Endothelial cell of umbilical vein (primary cell): ENCODE measurements at regions not wholly inside any gene's neighbourhood (a gene's known extent, or its start where the extent isn't known, plus 50 kb on each side); places are given as distances from the start of the nearest gene placed in this dataset.

ENCODE experiments used
- BruUV-seq: library from RNA; stranded (reverse); fragments of 400-500 nt; replicated peaks from 2 replicates; lab custom pipeline; 2021; lab: Mats Ljungman, UMichigan
- CTCF ChIA-PET: fragments of 300-600, 350-600 bp; sonication (Branson Sonifier 250); formaldehyde crosslinking; loops from one replicate; lab custom pipeline; 2021; ENCODE audit warnings: antibody characterized with exemption, inconsistent platforms; lab: Charles Lee
- POLR2A ChIA-PET: fragments of 300-600, 350-600 bp; sonication (Branson Sonifier 250); formaldehyde crosslinking; loops from one replicate; lab custom pipeline; 2021; ENCODE audit warnings: antibody characterized with exemption, inconsistent platforms; lab: Charles Lee
- DNase-seq: peaks from one replicate; pipeline ENCODE4 v3.0.0-alpha.2; 2011; ENCODE audit warnings: low read depth, low spot score
- FAIRE-seq: peaks from 2 replicates; lab custom pipeline; 2011; peaks lifted over from hg19 to GRCh38; lab: Jason Lieb, UNC
- H2AFZ ChIP-seq: 2 replicates; pipeline ENCODE4 v1.6.0; 2012; ENCODE audit warnings: low read depth, low read length, control low read depth, inconsistent platforms
- H3K27ac ChIP-seq: 2 replicates; pipeline ENCODE4 v1.5.1; 2011; ENCODE audit warnings: low read depth, mild to moderate bottlenecking, control low read depth, low read length, moderate library complexity; ENCODE audit not compliant: insufficient read depth
- H3K27me3 ChIP-seq, 2 experiments: 2 replicates each; pipeline versions ENCODE4 v1.6.0 to v1.6.1; 2011; ENCODE audit warnings: low read length in 2 of 2, mixed read lengths in 1 of 2; ENCODE audit not compliant: control insufficient read depth in 2 of 2, insufficient read depth in 2 of 2
- H3K36me3 ChIP-seq, 2 experiments: 2 replicates in 1 of 2; 3 replicates in 1 of 2; pipeline ENCODE4 v1.5.1; 2011; ENCODE audit warnings: low read length in 2 of 2, mild to moderate bottlenecking in 1 of 2, moderate library complexity in 1 of 2; ENCODE audit not compliant: control insufficient read depth in 2 of 2, insufficient read depth in 2 of 2; ENCODE audit errors: extremely low read depth in 1 of 2
- H3K4me1 ChIP-seq: 3 replicates; pipeline ENCODE4 v1.5.1; 2011; ENCODE audit warnings: mild to moderate bottlenecking, low read length; ENCODE audit not compliant: control insufficient read depth, insufficient read depth; ENCODE audit errors: extremely low read depth
- H3K4me2 ChIP-seq: 2 replicates; pipeline ENCODE4 v1.6.1; 2011; ENCODE audit warnings: low read length, control low read depth, mixed read lengths; ENCODE audit not compliant: insufficient read depth
- H3K4me3 ChIP-seq, 3 experiments: fragments of 200-600 bp in 1 of 3; sonication (generic), shearing (Covaris generic) in 1 of 3; replicated peaks in 1 of 3; 2 replicates each; pipeline ENCODE4 v1.5.1; 2011 to 2016; ENCODE audit warnings: control low read depth in 3 of 3, low read length in 3 of 3, mild to moderate bottlenecking in 2 of 3, inconsistent platforms in 1 of 3, low read depth in 1 of 3, moderate library complexity in 1 of 3; ENCODE audit not compliant: insufficient read depth in 1 of 3
- H3K79me2 ChIP-seq: 2 replicates; pipeline ENCODE4 v1.6.0; 2012; ENCODE audit warnings: low read length, inconsistent platforms; ENCODE audit not compliant: control insufficient read depth, insufficient read depth
- H3K9ac ChIP-seq: replicated peaks from 2 replicates; pipeline ENCODE3; 2011; ENCODE audit warnings: low read length, control low read depth; ENCODE audit not compliant: insufficient read depth; ENCODE audit errors: extremely low read depth
- H3K9me1 ChIP-seq: replicated peaks from 3 replicates; pipeline ENCODE4 v1.6.0; 2011; ENCODE audit warnings: mild to moderate bottlenecking, low read length; ENCODE audit not compliant: control insufficient read depth, insufficient read depth; ENCODE audit errors: extremely low read depth
- H3K9me3 ChIP-seq: replicated peaks from 2 replicates; pipeline ENCODE4 v1.5.1; 2012; ENCODE audit warnings: low read length, inconsistent platforms; ENCODE audit not compliant: control insufficient read depth, insufficient read depth
- H4K20me1 ChIP-seq: replicated peaks from 2 replicates; pipeline ENCODE3; 2011; ENCODE audit warnings: mild to moderate bottlenecking, low read length; ENCODE audit not compliant: control insufficient read depth, insufficient read depth; ENCODE audit errors: extremely low read depth
- CTCF ChIP-seq, 2 donors: IDR thresholded peaks; 1 replicate in 1 of 2; 2 replicates in 1 of 2; pipeline ENCODE4 v1.5.1; 2011; ENCODE audit warnings: low read length in 2 of 2, mild to moderate bottlenecking in 2 of 2, moderate library complexity in 2 of 2, control low read depth in 1 of 2, inconsistent platforms in 1 of 2, low read depth in 1 of 2; ENCODE audit not compliant: insufficient read depth in 1 of 2; ENCODE audit errors: extremely low read depth in 1 of 2
- EZH2 ChIP-seq: IDR thresholded peaks from 2 replicates; pipeline ENCODE4 v1.6.1; 2012; ENCODE audit warnings: borderline replicate concordance, low read depth, mild to moderate bottlenecking, moderate library complexity, low read length, inconsistent platforms; ENCODE audit not compliant: severe bottlenecking
- FOS ChIP-seq: IDR thresholded peaks from 2 replicates; pipeline ENCODE4 v1.6.1; 2011; ENCODE audit warnings: mild to moderate bottlenecking, low read length, moderate library complexity, borderline replicate concordance; ENCODE audit not compliant: insufficient read depth
- GATA2 ChIP-seq: IDR thresholded peaks from 2 replicates; pipeline ENCODE4 v1.7.0; 2011; ENCODE audit warnings: low read depth, mild to moderate bottlenecking, moderate library complexity, mixed read lengths, low read length; ENCODE audit not compliant: insufficient read length, insufficient read depth
- JUN ChIP-seq: IDR thresholded peaks from 2 replicates; pipeline ENCODE4 v1.6.1; 2011; ENCODE audit warnings: borderline replicate concordance, low read depth; ENCODE audit not compliant: insufficient read length, insufficient read depth
- MAX ChIP-seq: IDR thresholded peaks from 2 replicates; pipeline ENCODE4 v1.6.1; 2011; ENCODE audit not compliant: insufficient read depth, insufficient read length
- MYC ChIP-seq: IDR thresholded peaks from one replicate; pipeline ENCODE4 v1.6.1; 2011; ENCODE audit warnings: mild to moderate bottlenecking, low read depth, low read length
- POLR2A ChIP-seq: IDR thresholded peaks from 2 replicates; pipeline ENCODE4 v1.6.1; 2012; ENCODE audit warnings: low read depth, mild to moderate bottlenecking, control low read depth, low read length
- POLR2AphosphoS5 ChIP-seq: IDR thresholded peaks from 2 replicates; pipeline ENCODE4 v1.6.1; 2012; ENCODE audit warnings: low read depth, mild to moderate bottlenecking, control low read depth, low read length, moderate library complexity; ENCODE audit not compliant: insufficient read depth
- dilution Hi-C: fragments of 300-500 bp; cut with MboI; formaldehyde crosslinking; loops from one replicate; pipeline ENCODE4 v1.15.0; 2019; ENCODE audit warnings: low sequenced_read_pairs; ENCODE audit not compliant: extremely low pct_ligation_motif_present
- intact Hi-C: fragments of 100-400 bp; cut with micrococcal nuclease; formaldehyde crosslinking; loops from one replicate; pipeline ENCODE4 v1.10.0; 2022

GRCh38 chr13:105121221-105121620 is 1414.2 kb downstream of the EFNB2 start:
- no peak overlapping the region for H3K27ac ChIP-seq
- no peaks in the 10 kb centered on the region for H4K20me1 ChIP-seq
- H3K4me2 ChIP-seq: no peak overlapping the region
- H3K9ac ChIP-seq: no peak overlapping the region
- FAIRE-seq (no peak), DNase-seq (peak; percentile 72)
- no TSS peak for BruUV-seq
- CTCF ChIA-PET: no interaction called here
- H3K36me3 ChIP-seq: no peaks in the 10 kb centered on the region
- H3K79me2 ChIP-seq: no peaks in the 10 kb centered on the region
- POLR2A ChIA-PET: no interaction called here
- intact Hi-C loops (no loop called here), dilution Hi-C loops (no loop called here)
- no peaks in the 10 kb centered on the region for H3K27me3 ChIP-seq
- no peaks in the 10 kb centered on the region for H3K9me3 ChIP-seq
- peaks cover 30% of the 10 kb centered on the region for H3K4me1 ChIP-seq
- H3K4me3 ChIP-seq: no peak overlapping the region
- H2AFZ ChIP-seq: peak overlapping the region; percentile 42
- TF ChIP-seq POLR2AphosphoS5: no peak
- TF ChIP-seq MAX: no peak
- no peak for TF ChIP-seq JUN
- no peak for TF ChIP-seq GATA2
- TF ChIP-seq EZH2: no peak
- no peak for TF ChIP-seq CTCF (IDR thresholded peaks at IDR 0.05; ENCODE audit: extremely low read depth in 1 of 2, insufficient read depth in 1 of 2, low read depth in 1 of 2, low read length in 2 of 2)
- TF ChIP-seq POLR2A: no peak
- TF ChIP-seq FOS: no peak
- TF ChIP-seq MYC: no peak
- H3K9me1 ChIP-seq: no peaks in the 10 kb centered on the region
